ENCODE measurements at regions not wholly inside any gene's neighbourhood (a gene's known extent, or its start where the extent isn't known, plus 50 kb on each side); places are given as distances from the start of the nearest gene placed in this dataset.
A peak's percentile ranks its signal among the peaks of the same experiment; 100 is the strongest.

DNA sequence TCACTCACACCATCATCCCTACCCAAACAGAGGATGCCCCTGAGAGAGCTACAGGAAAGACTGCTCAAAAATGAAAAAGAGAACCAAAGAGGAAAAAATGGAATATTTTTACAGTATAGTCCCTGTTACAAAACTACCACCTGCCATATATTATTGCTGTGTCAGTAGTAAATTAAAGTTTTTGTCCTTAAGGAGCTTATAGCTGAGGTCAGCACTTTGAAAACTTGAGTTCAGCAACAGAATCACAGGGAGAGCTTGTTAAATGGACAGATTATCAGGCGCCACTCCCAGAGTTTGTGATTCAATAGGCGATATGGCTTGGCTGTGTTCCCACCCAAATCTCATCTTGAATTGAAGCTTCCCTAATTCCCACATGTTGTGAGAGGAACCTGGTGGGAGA lies 71.9 kb upstream of the FAM9A start:
- no peak for DNase-seq (ENCODE audit: low read depth in 2 of 2)

DNA sequence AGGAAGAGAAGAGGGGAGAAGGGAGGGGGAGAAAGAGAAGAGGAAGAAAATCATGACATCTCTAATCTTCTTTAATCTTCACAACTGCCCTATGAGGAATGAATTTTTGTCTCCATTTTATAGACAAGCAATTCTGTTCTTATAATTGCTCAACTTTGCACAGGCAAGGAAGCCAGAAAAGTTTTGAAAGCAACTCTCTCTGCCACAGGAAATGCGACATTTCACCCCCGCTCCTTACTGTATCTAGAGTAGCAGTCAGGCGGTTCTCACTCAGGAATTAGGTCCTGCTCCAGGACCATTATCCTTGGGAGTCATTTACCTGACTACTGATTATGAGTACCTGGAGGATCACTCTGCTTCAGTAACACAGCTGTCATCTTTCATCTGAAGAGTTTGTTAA lies 69.2 kb upstream of the FAM9A start:
- peaks cover 2% of the 10 kb centered on the region for H3K4me1 ChIP-seq (ENCODE audit: control insufficient read depth, extremely low read depth, insufficient read depth, low read length)
- no peaks in the 10 kb centered on the region for H3K9me3 ChIP-seq (ENCODE audit: control insufficient read depth, insufficient read depth, low read depth, low read length)
- H3K4me2 ChIP-seq (ENCODE audit: extremely low read depth, insufficient read depth, low read length), result no peak overlapping the region
- peak in 1 of 2 donors; percentile 41 for DNase-seq (ENCODE audit: low read depth in 2 of 2)
- TF ChIP-seq, protein P1, sequence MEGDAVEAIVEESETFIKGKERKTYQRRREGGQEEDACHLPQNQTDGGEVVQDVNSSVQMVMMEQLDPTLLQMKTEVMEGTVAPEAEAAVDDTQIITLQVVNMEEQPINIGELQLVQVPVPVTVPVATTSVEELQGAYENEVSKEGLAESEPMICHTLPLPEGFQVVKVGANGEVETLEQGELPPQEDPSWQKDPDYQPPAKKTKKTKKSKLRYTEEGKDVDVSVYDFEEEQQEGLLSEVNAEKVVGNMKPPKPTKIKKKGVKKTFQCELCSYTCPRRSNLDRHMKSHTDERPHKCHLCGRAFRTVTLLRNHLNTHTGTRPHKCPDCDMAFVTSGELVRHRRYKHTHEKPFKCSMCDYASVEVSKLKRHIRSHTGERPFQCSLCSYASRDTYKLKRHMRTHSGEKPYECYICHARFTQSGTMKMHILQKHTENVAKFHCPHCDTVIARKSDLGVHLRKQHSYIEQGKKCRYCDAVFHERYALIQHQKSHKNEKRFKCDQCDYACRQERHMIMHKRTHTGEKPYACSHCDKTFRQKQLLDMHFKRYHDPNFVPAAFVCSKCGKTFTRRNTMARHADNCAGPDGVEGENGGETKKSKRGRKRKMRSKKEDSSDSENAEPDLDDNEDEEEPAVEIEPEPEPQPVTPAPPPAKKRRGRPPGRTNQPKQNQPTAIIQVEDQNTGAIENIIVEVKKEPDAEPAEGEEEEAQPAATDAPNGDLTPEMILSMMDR (conservative IDR thresholded peaks at IDR 0.05 in 1 of 2, IDR thresholded peaks at IDR 0.05 in 1 of 2; ENCODE audit: low read depth in 1 of 2, low read length in 2 of 2), result no peak
- TF ChIP-seq EZH2 (IDR thresholded peaks at IDR 0.05; ENCODE audit: low read length, missing control alignments), result no peak
- H3K27ac ChIP-seq (ENCODE audit: insufficient read depth, low read length), result no peak overlapping the region
- H2AFZ ChIP-seq (ENCODE audit: low read length), result no peak overlapping the region
- no peak overlapping the region for H3K4me3 ChIP-seq (replicated peaks in 1 of 4; ENCODE audit: control extremely low read depth in 1 of 4, insufficient read depth in 1 of 4, low read depth in 3 of 4, low read length in 4 of 4)
- H3K27me3 ChIP-seq (ENCODE audit: control insufficient read depth, insufficient read depth, low read length), result no peaks in the 10 kb centered on the region
- H3K36me3 ChIP-seq (ENCODE audit: control insufficient read depth, insufficient read depth, low read length), result no peaks in the 10 kb centered on the region
- H4K20me1 ChIP-seq (ENCODE audit: control insufficient read depth, extremely low read depth, insufficient read depth, low read length), result no peaks in the 10 kb centered on the region
- no peak overlapping the region for H3K9ac ChIP-seq (ENCODE audit: insufficient read depth, low read length)
- H3K79me2 ChIP-seq (ENCODE audit: control insufficient read depth, insufficient read depth, low read length), result no peaks in the 10 kb centered on the region

More for the DNA sequence above, 71.9 kb upstream of the FAM9A start:
- Histone ChIP-seq H3K27ac (ENCODE audit: insufficient read depth, low read length) (no peak overlapping the region), H3K9me3 (ENCODE audit: control insufficient read depth, insufficient read depth, low read depth, low read length) (no peaks in the 10 kb centered on the region), H3K4me1 (ENCODE audit: control insufficient read depth, extremely low read depth, insufficient read depth, low read length) (peaks cover 2% of the 10 kb centered on the region), H2AFZ (ENCODE audit: low read length) (no peak overlapping the region), H3K79me2 (ENCODE audit: control insufficient read depth, insufficient read depth, low read length) (no peaks in the 10 kb centered on the region), H4K20me1 (ENCODE audit: control insufficient read depth, extremely low read depth, insufficient read depth, low read length) (no peaks in the 10 kb centered on the region), H3K27me3 (ENCODE audit: control insufficient read depth, insufficient read depth, low read length) (no peaks in the 10 kb centered on the region), H3K36me3 (ENCODE audit: control insufficient read depth, insufficient read depth, low read length) (no peaks in the 10 kb centered on the region), H3K9ac (ENCODE audit: insufficient read depth, low read length) (no peak overlapping the region), H3K4me3 (replicated peaks in 1 of 4; ENCODE audit: control extremely low read depth in 1 of 4, insufficient read depth in 1 of 4, low read depth in 3 of 4, low read length in 4 of 4) (no peak overlapping the region), H3K4me2 (ENCODE audit: extremely low read depth, insufficient read depth, low read length) (no peak overlapping the region)
- no peak for TF ChIP-seq EZH2 (IDR thresholded peaks at IDR 0.05; ENCODE audit: low read length, missing control alignments)
- TF ChIP-seq, protein P1 (conservative IDR thresholded peaks at IDR 0.05 in 1 of 2, IDR thresholded peaks at IDR 0.05 in 1 of 2; ENCODE audit: low read depth in 1 of 2, low read length in 2 of 2), result no peak

DNA sequence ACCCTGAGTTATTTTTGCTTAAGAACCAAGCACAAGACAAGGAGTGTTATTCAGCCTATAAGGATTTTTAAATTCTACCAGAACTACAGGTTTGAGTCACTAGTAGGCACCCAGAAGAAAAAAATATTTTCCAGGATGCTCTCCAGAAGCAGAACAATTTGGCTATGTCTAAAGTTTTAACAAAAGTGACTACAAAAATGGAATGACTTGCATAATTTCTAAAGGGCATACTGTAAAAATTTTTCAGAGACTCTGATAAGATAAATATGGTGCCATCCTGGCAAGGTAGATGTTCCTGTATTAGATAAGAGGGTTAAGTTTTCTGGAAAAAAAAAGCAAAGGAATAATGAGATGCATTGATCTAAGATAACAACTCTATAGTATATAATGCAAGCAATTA lies 68.6 kb upstream of the FAM9A start:
- no peaks in the 10 kb centered on the region for H3K9me3 ChIP-seq (ENCODE audit: control insufficient read depth, insufficient read depth, low read depth, low read length)
- H3K36me3 ChIP-seq (ENCODE audit: control insufficient read depth, insufficient read depth, low read length), result no peaks in the 10 kb centered on the region
- no peak overlapping the region for H3K4me2 ChIP-seq (ENCODE audit: extremely low read depth, insufficient read depth, low read length)
- TF ChIP-seq EZH2 (IDR thresholded peaks at IDR 0.05; ENCODE audit: low read length, missing control alignments), result no peak
- TF ChIP-seq, protein P1 (conservative IDR thresholded peaks at IDR 0.05 in 1 of 2, IDR thresholded peaks at IDR 0.05 in 1 of 2; ENCODE audit: low read depth in 1 of 2, low read length in 2 of 2), result no peak
- DNase-seq (ENCODE audit: low read depth in 2 of 2), result no peak
- no peaks in the 10 kb centered on the region for H3K79me2 ChIP-seq (ENCODE audit: control insufficient read depth, insufficient read depth, low read length)
- H4K20me1 ChIP-seq (ENCODE audit: control insufficient read depth, extremely low read depth, insufficient read depth, low read length), result no peaks in the 10 kb centered on the region
- no peak overlapping the region for H3K4me3 ChIP-seq (replicated peaks in 1 of 4; ENCODE audit: control extremely low read depth in 1 of 4, insufficient read depth in 1 of 4, low read depth in 3 of 4, low read length in 4 of 4)
- H3K27ac ChIP-seq (ENCODE audit: insufficient read depth, low read length), result no peak overlapping the region
- no peak overlapping the region for H2AFZ ChIP-seq (ENCODE audit: low read length)
- peaks cover 2% of the 10 kb centered on the region for H3K4me1 ChIP-seq (ENCODE audit: control insufficient read depth, extremely low read depth, insufficient read depth, low read length)
- H3K9ac ChIP-seq (ENCODE audit: insufficient read depth, low read length), result no peak overlapping the region
- H3K27me3 ChIP-seq (ENCODE audit: control insufficient read depth, insufficient read depth, low read length), result no peaks in the 10 kb centered on the region

Measured in fibroblast of lung (primary cell).